ENCODE measurements at regions not wholly inside any gene's neighbourhood (a gene's known extent, or its start where the extent isn't known, plus 50 kb on each side); places are given as distances from the start of the nearest gene placed in this dataset.
"Not testable (repeated sequence)": the region's sequence is repeated elsewhere in the genome, so short reads cannot be mapped to it uniquely, and the experiment has no call there.

GRCh38 chr1:146604681-146605080 is 333.4 kb upstream of the NBPF12 start:
- not testable (repeated sequence) for TF ChIP-seq SIN3A (IDR thresholded peaks at IDR 0.05; ENCODE audit: borderline replicate concordance, insufficient read depth, low read depth, low read length); CTCF (IDR thresholded peaks at IDR 0.05)
